ENCODE measurements at regions not wholly inside any gene's neighbourhood (a gene's known extent, or its start where the extent isn't known, plus 50 kb on each side); places are given as distances from the start of the nearest gene placed in this dataset.
"Not testable (repeated sequence)": the region's sequence is repeated elsewhere in the genome, so short reads cannot be mapped to it uniquely, and the experiment has no call there.

GRCh38 chr22:48485149-48486133, 1342.2 kb downstream of the BRD1 start:
- no peak for DNase-seq

GRCh38 chr22:48483764-48484528, 1343.7 kb downstream of the BRD1 start:
- no peak for DNase-seq

- DNase-seq: no peak
These were observed 1344.9 kb downstream of the BRD1 start for GRCh38 chr22:48482771-48483170.

- not testable (repeated sequence) for DNase-seq
These were observed 1345.5 kb downstream of the BRD1 start for GRCh38 chr22:48482198-48482597.

DNA sequence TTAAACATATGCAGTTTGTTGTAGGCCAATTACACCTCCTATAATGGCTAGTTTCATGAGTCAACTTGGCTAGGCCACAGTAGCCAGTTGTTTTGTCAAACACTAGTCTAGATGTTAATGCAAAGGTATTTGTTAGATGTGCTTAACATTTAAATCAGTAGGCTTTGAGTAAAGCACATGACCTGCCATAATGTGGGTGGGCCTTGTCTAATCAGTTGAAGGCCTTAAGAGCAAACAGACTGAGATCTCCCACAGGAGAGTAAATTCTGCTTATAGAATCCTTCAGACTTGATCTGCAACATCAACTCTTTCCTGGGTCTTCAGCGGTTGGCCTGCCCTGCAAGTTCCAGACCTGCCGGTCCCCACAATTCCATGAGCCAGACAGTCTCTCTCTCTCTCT, 1345.9 kb downstream of the BRD1 start:
- DNase-seq: no peak

DNA sequence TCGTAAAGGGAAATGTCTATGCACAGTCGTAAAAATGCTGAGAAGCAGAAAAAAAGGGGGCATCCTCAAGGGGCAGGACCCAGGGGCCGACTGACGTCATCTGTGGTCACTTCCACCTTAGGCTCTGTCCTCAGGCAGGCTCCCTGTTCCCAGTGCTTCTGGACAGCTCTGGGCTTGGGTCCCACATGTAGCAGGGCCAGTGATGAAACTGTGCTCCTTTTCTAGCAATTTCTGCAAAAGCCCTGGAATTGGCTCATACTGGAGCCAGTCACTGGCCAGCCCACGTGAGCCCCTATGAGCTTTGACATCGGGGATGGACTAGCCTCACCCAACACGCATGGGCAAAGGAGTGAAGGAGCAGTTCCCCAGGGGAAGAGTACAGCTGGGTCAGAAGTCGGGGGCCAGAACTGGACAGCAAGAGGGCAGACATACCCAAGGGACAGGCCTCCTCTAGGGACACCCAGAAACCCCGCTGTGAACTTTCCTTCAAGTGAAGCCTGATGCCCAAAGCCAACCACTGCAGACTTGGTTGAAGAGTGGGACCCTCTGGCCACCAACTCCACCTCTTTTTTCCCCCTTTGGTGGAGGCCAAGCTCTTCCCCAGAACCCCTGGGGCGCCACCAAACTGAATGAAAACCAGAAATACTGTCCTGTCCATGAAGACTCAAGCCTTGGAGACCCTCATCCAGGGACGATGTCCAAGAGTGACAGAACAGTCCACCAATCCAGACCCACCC, 1349.0 kb downstream of the BRD1 start:
- DNase-seq: no peak

- no peak for DNase-seq
These were observed 1349.5 kb downstream of the BRD1 start for GRCh38 chr22:48478124-48478523.

- DNase-seq: no peak
These were observed 1350.5 kb downstream of the BRD1 start for GRCh38 chr22:48477031-48477721.

- DNase-seq: no peak
These were observed 1351.1 kb downstream of the BRD1 start for GRCh38 chr22:48476577-48476976.

- DNase-seq: no peak
These were observed 1351.9 kb downstream of the BRD1 start for GRCh38 chr22:48475661-48476345.

- DNase-seq: no peak
These were observed 1352.8 kb downstream of the BRD1 start for GRCh38 chr22:48474881-48475280.

DNA sequence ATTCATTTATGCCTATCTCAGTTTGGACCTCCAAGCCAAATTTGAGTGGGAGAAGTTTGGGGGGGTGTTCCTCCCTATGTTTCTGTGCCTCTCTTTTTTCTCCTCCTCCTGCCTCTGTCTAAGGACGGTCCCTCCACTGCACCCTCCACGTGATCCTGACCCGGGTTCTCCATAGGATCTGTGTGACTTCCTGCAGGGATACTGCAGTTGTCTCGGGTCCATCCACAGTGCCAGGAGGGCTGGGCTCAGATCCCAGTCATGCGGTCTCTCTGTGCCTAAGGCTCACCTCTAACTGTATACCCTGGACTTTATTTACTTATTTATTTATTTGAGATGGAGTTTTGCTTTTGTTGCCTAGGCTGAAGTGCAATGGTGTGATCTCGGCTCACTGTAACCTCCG, 1354.5 kb downstream of the BRD1 start:
- no peak for DNase-seq

DNA sequence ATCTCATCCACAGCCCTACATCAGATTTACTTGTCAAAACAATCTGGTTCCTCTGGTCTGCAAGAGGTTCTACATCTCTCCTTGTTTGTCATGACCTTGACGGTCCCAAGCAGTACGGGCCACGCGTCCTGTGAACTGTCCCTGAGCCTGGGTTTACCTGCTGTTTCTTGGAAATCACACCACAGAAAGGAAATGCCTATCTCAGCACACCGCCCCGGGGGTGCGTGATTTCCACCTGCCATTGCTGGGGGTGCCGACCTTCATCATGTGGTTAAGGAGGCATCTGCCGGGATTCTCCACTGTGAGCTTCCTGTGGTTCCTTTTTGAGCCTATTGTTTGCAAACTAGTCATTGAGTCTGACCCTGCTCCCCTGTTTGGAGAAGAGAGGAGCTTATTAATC, 1363.4 kb downstream of the BRD1 start:
- DNase-seq: no peak

- DNase-seq: no peak
These were observed 1367.5 kb downstream of the BRD1 start for GRCh38 chr22:48459859-48460823.

DNA sequence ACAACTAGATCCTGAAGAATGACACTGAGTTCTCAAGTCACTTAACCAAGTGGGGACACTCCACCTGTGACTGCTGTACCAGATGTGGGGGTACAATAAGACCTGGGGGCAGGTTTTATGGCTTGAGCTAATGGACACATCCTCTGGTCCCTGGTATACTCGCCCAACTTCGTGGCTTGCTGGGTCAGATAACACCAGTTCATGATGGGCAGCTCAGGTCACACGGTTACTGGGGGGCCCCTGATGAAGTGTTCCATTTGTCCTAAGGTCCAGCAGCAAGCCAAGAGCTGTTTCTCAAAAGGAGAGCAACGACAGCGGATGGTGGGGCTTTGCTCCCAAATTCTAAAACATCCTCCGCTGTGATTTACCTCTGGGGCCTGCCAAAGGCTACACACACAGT, 1368.4 kb downstream of the BRD1 start:
- DNase-seq: no peak

DNA sequence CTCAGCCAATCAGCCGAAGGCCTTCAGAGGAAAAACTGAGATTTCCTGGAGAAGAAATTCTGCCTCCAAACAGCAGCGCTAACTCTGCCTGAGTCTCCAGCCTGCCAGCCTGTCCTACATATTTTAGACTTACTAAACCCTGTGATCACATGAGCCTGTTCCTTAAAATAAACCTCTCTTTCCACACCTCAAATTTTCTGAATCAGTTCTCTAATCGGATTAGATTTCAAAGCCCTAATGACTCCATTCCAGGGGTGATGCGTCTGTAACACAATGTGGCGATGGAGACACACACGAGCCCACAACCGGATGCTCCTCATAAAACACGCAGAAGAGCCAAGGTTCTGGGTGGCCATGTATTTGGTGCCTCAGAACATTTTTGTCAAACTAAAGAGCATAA, 1371.2 kb downstream of the BRD1 start:
- DNase-seq: no peak

- DNase-seq: no peak
These were observed 1373.8 kb downstream of the BRD1 start for GRCh38 chr22:48453751-48454485.

DNA sequence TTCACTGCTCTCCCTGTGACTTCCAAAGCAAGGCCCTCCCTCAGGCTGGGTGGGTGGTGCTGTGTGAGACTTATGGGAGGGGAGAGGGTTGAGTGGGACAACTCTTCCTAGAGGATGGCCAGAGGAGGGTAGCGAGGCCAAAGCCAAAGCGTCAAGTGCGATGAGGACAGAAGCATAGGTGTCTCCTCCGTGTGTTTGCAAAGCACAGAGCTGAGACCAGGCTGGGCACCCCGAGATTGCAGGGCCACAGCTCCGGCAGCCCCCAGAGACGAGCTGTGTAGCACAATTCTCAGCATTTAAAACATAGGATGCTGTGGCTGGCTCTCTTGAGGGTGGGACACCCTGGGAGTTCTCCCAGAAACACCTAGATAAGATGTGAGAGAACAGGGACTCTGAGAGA, 1374.5 kb downstream of the BRD1 start:
- no peak for DNase-seq

DNA sequence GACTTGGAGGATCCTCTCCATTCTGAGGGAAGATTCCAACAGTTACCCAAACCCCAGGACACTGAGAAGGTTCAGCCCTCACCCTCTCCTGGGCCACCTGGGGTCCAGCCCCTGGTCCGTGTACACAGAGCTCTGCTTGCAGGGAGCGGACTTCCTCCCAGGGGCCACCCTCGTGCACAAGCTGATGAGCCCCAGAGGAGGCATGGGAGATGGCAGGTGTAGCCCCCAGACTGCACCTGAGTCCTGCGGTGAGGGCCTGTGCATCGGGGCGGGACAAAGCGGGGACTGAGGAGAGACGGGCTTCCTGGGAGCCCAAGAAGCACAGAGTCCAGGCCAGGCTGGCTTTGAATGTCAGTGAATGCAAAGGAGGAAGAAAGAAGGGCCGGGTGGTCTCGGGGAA, 1374.9 kb downstream of the BRD1 start:
- DNase-seq: no peak

- DNase-seq: no peak
These were observed 1375.8 kb downstream of the BRD1 start for GRCh38 chr22:48451891-48452290.

Data from inflammatory macrophage treated with lipopolysaccharide for 1 hour (primary cell).